GM21367 (cell line): ENCODE measurements at regions not wholly inside any gene's neighbourhood (a gene's known extent, or its start where the extent isn't known, plus 50 kb on each side); places are given as distances from the start of the nearest gene placed in this dataset.

ENCODE experiments used
- ATAC-seq: cut with Tn5 transposase; IDR thresholded peaks from one replicate; pipeline ENCODE4 v1.9.1; 2021; ENCODE audit not compliant: unreplicated experiment

GRCh38 chr5:175195698-175196656, 248.0 kb downstream of the DRD1 start:
- ATAC-seq = no peak

- ATAC-seq = no peak
Observed at GRCh38 chr5:175181331-175181730, 262.7 kb downstream of the DRD1 start.

DNA sequence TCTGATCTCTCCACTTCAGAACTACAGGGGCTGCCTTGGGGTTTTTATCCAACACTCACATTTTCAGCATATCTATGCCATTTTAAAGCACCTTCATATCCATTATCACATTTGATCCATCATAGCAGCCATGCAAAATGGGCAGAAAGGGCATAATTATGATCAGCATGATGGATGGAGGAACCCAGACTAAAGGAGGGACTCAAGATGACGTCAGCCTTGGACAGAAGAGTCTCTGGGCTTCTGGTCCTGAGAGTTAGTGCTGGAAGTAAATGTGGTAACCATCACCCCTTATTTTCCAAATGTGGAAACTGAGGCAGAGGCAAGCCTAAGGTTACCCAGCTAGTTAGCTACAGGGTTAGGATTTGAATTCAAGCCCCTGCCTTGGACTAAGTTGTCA, 273.1 kb downstream of the DRD1 start:
- no peak for ATAC-seq

GRCh38 chr5:175168882-175169507, 275.0 kb downstream of the DRD1 start:
- ATAC-seq = no peak

DNA sequence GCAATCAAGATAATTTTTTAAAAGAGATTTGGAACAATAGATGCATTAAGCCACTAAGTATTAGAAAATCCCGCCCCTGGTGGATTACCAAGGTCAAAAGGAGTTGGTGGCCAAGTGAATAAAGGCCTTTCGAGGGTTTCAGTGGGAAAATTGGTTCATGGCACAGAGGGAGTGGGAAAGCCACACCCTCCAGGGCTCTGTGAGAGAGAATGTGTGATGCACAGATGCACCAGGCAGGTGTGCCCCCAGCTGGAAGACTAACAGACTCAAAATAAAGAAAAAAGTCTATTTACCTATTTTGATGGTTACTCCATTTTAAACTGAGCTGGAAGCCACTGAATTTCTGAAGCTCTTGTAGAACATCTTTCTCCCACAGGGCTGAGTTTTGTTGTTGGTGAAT, 278.0 kb downstream of the DRD1 start:
- ATAC-seq = no peak

DNA sequence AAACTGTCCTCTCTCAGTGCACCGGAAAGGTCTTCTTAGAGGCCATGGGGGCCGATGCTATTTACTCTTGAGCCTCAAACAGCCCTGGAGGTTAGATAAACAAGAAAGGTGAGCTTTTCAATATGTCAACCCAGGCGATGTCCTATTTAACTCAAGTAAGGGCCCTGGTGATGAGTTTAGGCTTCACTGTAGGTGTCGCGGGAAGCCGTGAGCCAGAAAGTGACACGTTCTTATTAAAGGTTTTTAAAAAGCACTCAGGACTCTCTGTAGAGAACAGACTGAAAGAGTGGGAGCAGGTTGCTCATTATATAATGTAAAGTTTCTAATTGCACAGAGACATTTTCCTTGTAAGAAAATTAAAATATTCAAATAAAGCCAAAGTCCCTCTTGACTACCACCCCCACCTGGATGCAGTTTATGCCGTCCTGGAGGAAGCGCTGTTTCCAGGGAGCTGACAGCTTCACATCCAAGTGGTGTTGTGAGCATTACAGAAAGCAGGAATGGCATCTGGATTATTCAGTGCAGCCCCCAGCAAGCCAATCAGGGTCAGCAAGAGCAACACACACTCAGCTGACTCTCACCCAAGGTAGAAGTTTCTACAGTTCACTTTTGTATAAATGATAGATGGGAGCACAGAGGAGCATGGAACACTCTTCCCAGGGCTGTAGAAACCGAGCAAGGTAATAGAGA, 280.3 kb downstream of the DRD1 start:
- ATAC-seq = no peak

DNA sequence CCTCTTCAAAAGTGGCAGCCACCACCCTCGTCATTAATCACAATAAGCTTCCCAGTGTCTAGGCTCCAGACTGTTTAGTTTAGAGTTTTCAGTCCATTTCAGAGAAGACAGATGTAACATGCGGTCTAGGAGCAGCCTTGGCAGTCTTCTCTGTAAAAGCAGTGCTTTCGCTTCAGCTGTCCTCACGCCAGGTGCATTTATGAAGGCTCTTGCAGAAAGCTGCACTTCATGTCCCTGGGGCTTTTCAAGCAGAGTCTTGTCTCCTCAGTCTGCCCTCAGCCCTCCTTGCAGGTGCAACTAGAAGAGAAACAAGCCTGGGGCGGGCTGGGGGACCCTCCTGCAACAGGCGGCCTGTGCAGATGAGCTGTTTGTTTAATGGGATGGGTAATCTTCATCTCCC, 281.9 kb downstream of the DRD1 start:
- ATAC-seq = no peak

DNA sequence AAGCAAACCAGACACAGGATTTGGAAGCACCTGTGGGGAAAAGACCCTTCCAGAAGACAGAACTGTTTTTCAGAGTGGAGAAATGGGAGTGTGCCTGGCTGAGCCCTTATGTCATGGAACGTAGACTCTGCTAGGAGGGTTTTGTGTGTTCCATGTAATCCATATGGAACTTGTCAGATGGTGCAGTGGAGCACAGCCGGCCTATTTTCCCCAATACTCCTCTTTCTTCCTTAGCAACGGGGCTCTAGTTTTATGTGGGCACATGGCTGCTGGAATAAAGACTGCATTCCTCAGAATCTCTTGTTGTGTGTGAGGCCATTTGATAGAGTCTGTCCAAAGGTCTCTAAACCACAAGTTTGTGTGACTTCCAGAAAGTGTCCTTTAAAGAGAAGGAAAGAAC, 284.0 kb downstream of the DRD1 start:
- ATAC-seq = no peak

GRCh38 chr5:175148636-175149172, 295.3 kb downstream of the DRD1 start:
- ATAC-seq = no peak

DNA sequence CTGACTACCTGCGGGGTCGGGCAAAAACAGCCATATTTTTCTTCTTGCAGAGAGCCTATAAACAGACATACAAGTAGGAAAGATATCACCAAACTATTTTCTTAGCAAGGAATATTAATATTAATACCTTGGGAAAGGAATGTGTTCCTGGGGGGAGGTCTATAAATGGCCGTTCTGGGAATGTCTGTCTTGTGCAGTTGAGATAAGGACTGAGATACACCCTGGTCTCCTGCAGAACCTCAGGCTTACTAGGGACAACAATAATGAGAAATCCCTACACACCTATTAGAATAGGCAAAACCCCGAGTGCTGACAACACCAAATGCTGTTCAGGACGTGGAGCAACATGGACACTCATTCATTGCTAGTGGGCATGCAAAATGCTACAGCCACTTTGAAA, 297.2 kb downstream of the DRD1 start:
- no peak for ATAC-seq

DNA sequence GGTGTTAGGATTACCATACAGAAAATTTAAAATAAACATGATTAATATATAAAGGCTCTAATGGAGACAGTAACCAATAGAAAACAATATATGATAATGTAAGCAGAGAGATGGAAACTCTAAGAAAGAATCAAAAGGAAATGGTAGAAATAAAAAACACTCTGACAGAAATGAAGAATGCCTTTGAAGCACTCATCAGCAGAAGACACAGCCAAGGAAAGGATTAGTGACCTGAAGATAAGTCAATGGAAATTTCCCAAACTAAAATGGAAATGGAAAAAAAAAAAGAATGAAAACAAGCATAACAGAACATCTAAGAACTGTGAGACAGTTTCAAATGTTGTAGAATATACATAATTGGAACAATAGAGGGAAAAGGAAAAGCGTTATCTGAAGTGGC, 302.6 kb downstream of the DRD1 start:
- no peak for ATAC-seq

- ATAC-seq = no peak
Observed at GRCh38 chr5:175133185-175133584, 310.8 kb downstream of the DRD1 start.

DNA sequence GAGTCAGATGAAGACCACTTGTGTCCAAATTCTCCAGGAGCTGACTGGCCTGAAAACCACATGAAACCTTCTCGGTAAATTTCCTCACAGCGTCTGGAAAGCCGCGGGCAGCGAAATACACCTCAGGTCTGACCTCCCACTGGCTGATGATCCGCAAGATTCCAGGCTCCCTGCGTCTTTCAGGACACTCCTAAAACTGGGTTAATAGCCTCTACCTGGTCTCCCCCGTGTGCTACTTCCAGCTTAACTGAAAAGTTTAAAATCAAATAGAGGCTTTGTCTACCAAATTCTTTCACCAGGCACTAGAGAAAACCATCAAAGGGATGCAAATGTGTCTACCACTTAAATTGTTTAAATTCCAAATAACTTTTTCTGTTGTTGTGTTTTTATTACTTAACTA, 312.6 kb downstream of the DRD1 start:
- ATAC-seq = no peak

GRCh38 chr5:175129619-175130018, 314.4 kb downstream of the DRD1 start:
- ATAC-seq = no peak

DNA sequence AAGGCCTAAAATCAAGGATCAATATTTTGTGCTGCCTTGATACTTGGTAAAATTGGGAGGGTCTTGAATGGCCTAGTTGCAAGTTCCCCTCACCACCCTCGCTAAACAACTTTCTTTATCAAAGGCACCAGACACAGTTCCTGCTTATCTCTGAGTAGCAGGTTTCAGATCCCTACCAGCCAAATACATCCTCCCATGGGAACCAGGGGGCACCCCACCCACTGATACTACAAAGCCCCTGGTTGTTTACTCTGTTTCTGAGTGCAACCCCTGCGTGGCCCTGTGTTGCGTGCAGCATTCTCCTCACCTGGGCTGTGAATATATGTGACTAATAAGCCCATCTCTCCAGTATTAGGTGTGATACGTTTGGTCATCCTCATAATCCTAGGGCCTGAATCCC, 314.9 kb downstream of the DRD1 start:
- no peak for ATAC-seq

GRCh38 chr5:175124821-175125220, 319.2 kb downstream of the DRD1 start:
- no peak for ATAC-seq

- ATAC-seq = no peak
Observed at GRCh38 chr5:175124251-175124813, 319.6 kb downstream of the DRD1 start.

GRCh38 chr5:175123542-175123941, 320.4 kb downstream of the DRD1 start:
- ATAC-seq = no peak

- ATAC-seq = no peak
Observed at GRCh38 chr5:175121457-175121856, 322.5 kb downstream of the DRD1 start.

DNA sequence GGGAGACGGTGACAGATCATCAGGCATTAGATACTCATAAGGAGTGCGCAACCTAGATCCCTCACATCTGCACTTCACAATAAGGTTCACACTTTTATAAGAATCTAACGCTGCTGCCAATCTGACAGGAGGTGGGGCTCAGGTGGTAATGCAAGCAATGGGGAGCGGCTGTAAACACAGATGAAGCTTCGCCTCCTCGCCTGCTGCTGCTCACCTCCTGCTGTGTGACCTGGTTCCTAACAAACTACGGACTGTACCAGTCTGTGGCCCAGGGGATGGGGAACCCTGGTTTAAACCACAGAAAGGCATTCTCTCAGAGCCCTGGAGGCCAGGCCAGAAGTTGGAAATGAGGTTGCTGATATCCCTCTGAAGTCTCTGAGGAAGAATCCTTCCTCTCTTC, 323.6 kb downstream of the DRD1 start:
- ATAC-seq = no peak

DNA sequence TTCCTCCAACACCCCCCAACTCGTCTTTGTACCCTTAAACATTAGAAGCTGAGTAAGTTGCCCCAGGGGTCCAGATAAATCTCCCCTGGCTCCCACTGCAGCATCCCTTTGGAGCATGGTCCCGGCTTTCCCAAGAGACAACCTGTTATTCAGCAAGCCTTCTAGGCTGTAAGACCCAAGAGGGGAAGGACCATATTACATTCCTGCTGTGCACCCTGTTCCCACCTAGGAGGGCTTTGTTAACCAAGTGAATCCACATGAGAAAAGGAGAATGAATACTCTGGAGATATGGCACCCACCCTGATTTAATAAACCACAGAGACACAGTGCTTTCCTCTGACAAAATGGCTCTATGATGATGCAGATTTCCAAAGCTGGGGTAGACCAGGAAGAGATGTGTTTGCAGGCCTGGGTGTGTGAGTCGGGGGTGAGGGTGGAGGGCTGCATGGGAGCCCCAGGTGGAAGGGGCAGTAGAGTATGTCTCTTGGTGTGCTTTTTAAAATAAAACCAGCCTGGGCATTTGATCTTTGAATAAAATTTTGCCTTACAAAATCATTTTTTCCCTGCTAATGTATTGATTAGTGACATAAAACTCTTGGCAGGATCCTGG, 325.2 kb downstream of the DRD1 start:
- ATAC-seq = no peak
